ENCODE measurements at regions not wholly inside any gene's neighbourhood (a gene's known extent, or its start where the extent isn't known, plus 50 kb on each side); places are given as distances from the start of the nearest gene placed in this dataset.

- Histone ChIP-seq H2AFZ (ENCODE audit: low read depth, low read length) (no peak overlapping the region), H3K9ac (ENCODE audit: insufficient read depth in 1 of 2, low read depth in 2 of 2, low read length in 2 of 2) (no peak overlapping the region), H3K4me3 (no peak overlapping the region), H3K9me3 (replicated peaks; ENCODE audit: control insufficient read depth, insufficient read depth, low read depth, low read length) (no peaks in the 10 kb centered on the region), H3K4me2 (ENCODE audit: insufficient read depth, low read length) (no peak overlapping the region), H4K20me1 (replicated peaks; ENCODE audit: control insufficient read depth, insufficient read depth, low read length) (no peaks in the 10 kb centered on the region), H3K36me3 (ENCODE audit: control insufficient read depth, insufficient read depth, low read length) (no peaks in the 10 kb centered on the region), H3K79me2 (ENCODE audit: control insufficient read depth, insufficient read depth, low read length) (no peaks in the 10 kb centered on the region), H3K27me3 (ENCODE audit: control insufficient read depth in 2 of 2, insufficient read depth in 2 of 2, low read length in 2 of 2) (no peaks in the 10 kb centered on the region), H3K4me1 (replicated peaks in 1 of 2; ENCODE audit: control insufficient read depth in 2 of 2, insufficient read depth in 2 of 2, low read length in 2 of 2) (no peaks in the 10 kb centered on the region), H3K9me1 (ENCODE audit: control insufficient read depth, insufficient read depth, low read length) (no peaks in the 10 kb centered on the region), H3K27ac (ENCODE audit: extremely low read depth, low read depth, low read length) (no peak overlapping the region)
- TF ChIP-seq BMI1 (IDR thresholded peaks at IDR 0.05; ENCODE audit: low read length) (no peak), TAF9B (IDR thresholded peaks at IDR 0.05; ENCODE audit: partially characterized antibody) (no peak), PTTG1 (tag; IDR thresholded peaks at IDR 0.05; ENCODE audit: low read depth) (no peak), ID3 (CRISPR knock-in tag; IDR thresholded peaks at IDR 0.05) (no peak), ID3 (tag; IDR thresholded peaks at IDR 0.05) (no peak), LCOR (CRISPR knock-in tag; IDR thresholded peaks at IDR 0.05) (no peak), MYNN (IDR thresholded peaks at IDR 0.05) (no peak), MYNN (CRISPR knock-in tag; IDR thresholded peaks at IDR 0.05) (no peak), ILF3 (IDR thresholded peaks at IDR 0.05; ENCODE audit: borderline replicate concordance) (no peak), POU5F1 (IDR thresholded peaks at IDR 0.05; ENCODE audit: borderline replicate concordance, low read depth, low read length, partially characterized antibody) (no peak), RBBP5 (IDR thresholded peaks at IDR 0.05; ENCODE audit: borderline replicate concordance, insufficient read depth, low read length, poor library complexity, severe bottlenecking) (no peak), TSHZ1 (CRISPR knock-in tag; IDR thresholded peaks at IDR 0.05) (no peak), RFX7 (CRISPR knock-in tag; IDR thresholded peaks at IDR 0.05) (no peak)
- FAIRE-seq (no peak), DNase-seq (ENCODE audit: extremely low read depth in 1 of 4, low spot score in 3 of 4) (no peak), ATAC-seq (no peak)
- 5% methylated on average over 3 of the region's 3 CpGs for WGBS (ENCODE audit: insufficient coverage, low coverage, missing lambda C conversion rate)
- BruUV-seq (replicated peaks) = no TSS peak
- in situ Hi-C loops (cut with MboI) = no loop called here
- intact Hi-C loops (cut with micrococcal nuclease) = no loop called here
- ChIA-PET POLR2A (no interaction called here), CTCF (ENCODE audit: low intra/inter-chr PET ratio) (no interaction called here)
Observed at GRCh38 chr1:96641282-96641681, 80.3 kb upstream of the PTBP2 start.
